AG09319 (cell line): ENCODE measurements at regions not wholly inside any gene's neighbourhood (a gene's known extent, or its start where the extent isn't known, plus 50 kb on each side); places are given as distances from the start of the nearest gene placed in this dataset.

ENCODE experiments used
- DNase-seq: peaks from one replicate; pipeline ENCODE4 v3.0.0-alpha.2; 2010; ENCODE audit warnings: low read depth; ENCODE audit errors: extremely low read depth
- CTCF ChIP-seq: IDR thresholded peaks from 2 replicates; pipeline ENCODE4 v1.5.1; 2011; ENCODE audit warnings: low read depth, mild to moderate bottlenecking, inconsistent platforms, low read length, moderate library complexity

DNA sequence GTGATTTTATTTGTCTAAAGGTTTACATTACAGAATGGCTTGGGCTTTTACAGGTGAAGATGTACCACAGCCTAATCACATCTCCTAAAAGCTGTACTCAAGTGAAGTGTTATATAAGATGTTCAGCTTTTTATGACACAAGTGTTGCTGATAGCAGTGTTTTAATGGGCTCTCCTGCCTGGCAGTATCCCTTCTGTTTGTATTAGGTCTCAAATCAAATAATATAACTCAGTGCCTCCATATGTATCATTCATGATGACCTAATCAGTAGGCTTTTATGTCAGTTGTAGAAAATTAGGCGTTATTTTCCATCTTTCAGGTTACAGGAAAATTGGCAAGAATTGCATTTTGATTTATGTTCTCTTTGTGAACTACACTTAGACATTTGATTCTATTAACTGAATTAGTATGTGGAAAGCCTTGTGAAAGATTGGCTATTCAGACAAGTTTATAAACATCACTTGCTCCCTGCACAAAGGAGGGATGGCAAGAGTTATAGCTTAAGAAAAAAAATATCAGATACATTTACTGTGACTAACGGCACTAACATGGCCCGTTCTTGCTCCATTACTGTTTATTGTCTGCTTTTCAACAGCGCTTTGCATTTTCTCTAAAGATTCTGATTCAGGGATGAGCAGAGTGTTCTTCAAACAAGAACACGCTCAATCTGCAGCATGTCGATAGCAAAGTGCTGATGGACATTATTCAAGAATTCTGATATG is 143.7 kb upstream of the DIO2 start:
- no peak for DNase-seq
- TF ChIP-seq CTCF: no peak

DNA sequence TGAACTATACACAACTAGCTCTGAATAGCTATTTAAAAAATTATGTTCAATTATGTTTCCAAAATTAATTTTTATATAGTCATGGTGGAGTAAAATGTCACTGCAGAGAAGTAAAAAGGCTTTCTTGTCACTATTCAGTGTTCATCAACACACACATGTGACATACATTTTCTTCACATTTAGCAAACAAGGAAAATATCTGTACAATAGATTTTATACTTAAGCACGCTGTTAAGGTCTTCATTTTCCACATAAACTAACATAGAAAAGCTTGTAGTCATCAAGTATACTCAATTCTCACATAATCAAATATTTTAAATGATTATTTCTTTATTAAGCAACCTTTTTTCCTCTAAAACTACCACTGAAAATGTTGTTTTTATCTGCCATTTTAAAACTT is 141.2 kb upstream of the DIO2 start:
- no peak for DNase-seq
- TF ChIP-seq CTCF: no peak

DNA sequence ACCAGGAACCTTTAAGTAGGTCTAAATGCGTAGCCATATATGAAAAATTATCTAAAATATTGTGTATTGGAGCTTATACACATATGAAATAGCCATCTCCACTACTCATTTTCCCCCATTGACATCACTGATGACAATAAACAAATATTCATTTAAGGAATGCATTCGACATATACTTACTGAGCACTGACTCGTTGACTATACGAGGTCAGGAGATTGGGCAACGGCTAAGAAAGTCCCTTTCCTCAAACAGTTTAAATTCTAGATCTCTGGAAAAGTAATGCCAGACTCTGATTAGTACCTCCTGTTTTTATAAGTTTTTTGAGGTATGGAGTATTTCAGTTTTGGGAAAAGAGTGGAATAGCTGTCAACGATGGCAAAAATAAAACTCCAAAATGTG is 139.4 kb upstream of the DIO2 start:
- no peak for DNase-seq
- TF ChIP-seq CTCF: no peak

GRCh38 chr14:80346395-80346794 is 135.1 kb upstream of the DIO2 start:
- no peak for TF ChIP-seq CTCF
- DNase-seq: peak; percentile 7

- DNase-seq: no peak
- TF ChIP-seq CTCF: no peak
Observed at GRCh38 chr14:80344208-80344607, 132.9 kb upstream of the DIO2 start.

DNA sequence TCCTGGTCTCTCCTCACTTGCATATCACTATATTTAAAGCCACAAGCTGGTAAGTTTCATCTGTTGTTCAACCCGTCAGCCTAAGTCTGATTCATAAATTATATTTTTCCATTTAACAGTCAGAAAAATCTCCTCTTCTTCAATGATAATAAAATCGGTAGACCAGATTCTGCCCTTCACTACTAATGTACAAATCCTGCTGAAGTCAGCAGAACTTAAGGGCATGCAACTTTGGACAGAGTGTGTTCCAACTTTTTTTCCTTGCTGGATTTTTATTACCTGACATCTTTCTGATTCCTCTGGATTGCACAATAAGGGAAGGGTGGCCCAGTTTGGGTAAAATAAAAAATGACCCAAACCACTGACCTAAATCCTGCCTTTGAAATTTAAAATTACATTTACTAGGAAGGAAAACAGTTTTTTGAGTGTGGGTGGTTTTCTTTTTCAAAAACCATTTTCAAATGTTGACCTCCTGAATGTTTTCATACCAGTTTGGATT is 125.4 kb upstream of the DIO2 start:
- DNase-seq: no peak

More for the DNA sequence above, 125.4 kb upstream of the DIO2 start:
- no peak for TF ChIP-seq CTCF
